Hepatocyte (in vitro differentiated cells): ENCODE measurements at regions not wholly inside any gene's neighbourhood (a gene's known extent, or its start where the extent isn't known, plus 50 kb on each side); places are given as distances from the start of the nearest gene placed in this dataset.

Experiments used
- DNase-seq: peaks from one replicate; pipeline ENCODE4 v3.0.0-alpha.2; 2016; ENCODE audit warnings: low spot score
- H2AFZ ChIP-seq: fragments of 200-600 bp; sonication (generic); 2 replicates; pipeline ENCODE4 v1.6.0; 2016; ENCODE audit warnings: antibody characterized with exemption, mild to moderate bottlenecking
- H3K27ac ChIP-seq: fragments of 200-600 bp; sonication (generic); 2 replicates; pipeline ENCODE4 v1.5.1; 2016; ENCODE audit warnings: mild to moderate bottlenecking
- H3K27me3 ChIP-seq: fragments of 200-600 bp; sonication (generic); 2 replicates; pipeline ENCODE4 v1.6.1; 2016
- H3K36me3 ChIP-seq: fragments of 200-600 bp; sonication (generic); replicated peaks from 2 replicates; pipeline ENCODE4 v1.5.1; 2016; ENCODE audit warnings: low read depth; ENCODE audit not compliant: insufficient read depth
- H3K4me1 ChIP-seq: fragments of 200-600 bp; sonication (generic); 2 replicates; pipeline ENCODE4 v1.5.1; 2016; ENCODE audit warnings: mild to moderate bottlenecking, moderate library complexity; ENCODE audit not compliant: insufficient read depth
- H3K4me2 ChIP-seq: fragments of 200-600 bp; sonication (generic); 2 replicates; pipeline ENCODE4 v1.6.0; 2016
- H3K4me3 ChIP-seq: fragments of 200-600 bp; sonication (generic); 2 replicates; pipeline ENCODE4 v1.5.1; 2016; ENCODE audit warnings: mild to moderate bottlenecking
- H3K79me2 ChIP-seq: fragments of 200-600 bp; sonication (generic); 2 replicates; pipeline ENCODE4 v1.6.0; 2017; ENCODE audit warnings: mild to moderate bottlenecking
- H3K9me2 ChIP-seq: fragments of 200-600 bp; sonication (generic); replicated peaks from 2 replicates; pipeline ENCODE4 v1.6.0; 2017; ENCODE audit warnings: mild to moderate bottlenecking; ENCODE audit not compliant: insufficient read depth
- H3K9me3 ChIP-seq: fragments of 200-600 bp; sonication (generic); 2 replicates; pipeline ENCODE4 v1.5.1; 2016; ENCODE audit warnings: low read depth, mild to moderate bottlenecking
- H4K20me1 ChIP-seq: fragments of 200-600 bp; sonication (generic); 2 replicates; pipeline ENCODE4 v1.6.0; 2016; ENCODE audit warnings: mild to moderate bottlenecking; ENCODE audit not compliant: insufficient read depth, poor library complexity, severe bottlenecking
- CTCF ChIP-seq: fragments of 200-600 bp; sonication (generic); IDR thresholded peaks from 2 replicates; pipeline ENCODE4 v1.5.1; 2016; ENCODE audit warnings: antibody characterized with exemption, mild to moderate bottlenecking; ENCODE audit not compliant: poor library complexity
- EZH2 ChIP-seq: fragments of 200-600 bp; sonication (generic); IDR thresholded peaks from 2 replicates; pipeline ENCODE4 v1.6.1; 2016; ENCODE audit warnings: antibody characterized with exemption, mild to moderate bottlenecking, borderline replicate concordance
- EZH2phosphoT487 ChIP-seq: fragments of 200-600 bp; sonication (generic); IDR thresholded peaks from one replicate; pipeline ENCODE4 v1.6.1; 2018; ENCODE audit warnings: antibody characterized with exemption, mild to moderate bottlenecking, low read depth, moderate library complexity; ENCODE audit not compliant: unreplicated experiment, severe bottlenecking
- WGBS: methylation state at CpG from one replicate; pipeline ENCODE4 v1.1.6; 2016; ENCODE audit warnings: low lambda C conversion rate; ENCODE audit errors: missing lambda C conversion rate; 5-methylcytosine and 5-hydroxymethylcytosine counted together

DNA sequence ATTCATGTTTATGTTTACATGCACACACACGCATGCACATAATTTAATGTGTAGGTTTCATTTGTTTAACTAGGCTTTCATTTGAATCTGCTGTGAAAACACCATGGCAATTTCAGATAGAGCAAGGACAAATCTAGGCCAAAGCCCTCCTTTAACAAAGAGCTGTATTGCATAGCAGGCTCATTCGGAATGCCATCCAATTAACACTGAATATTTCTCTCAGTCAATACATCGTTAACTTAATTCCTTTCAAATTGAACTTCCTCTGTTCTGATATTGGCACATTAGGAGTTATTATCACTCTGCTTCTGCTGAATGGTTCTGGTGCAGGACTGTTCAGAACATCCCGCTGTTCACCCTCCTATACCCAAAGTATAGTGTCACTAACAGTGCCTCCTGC is 435.1 kb upstream of the CDH20 start:
- no peaks in the 10 kb centered on the region for H3K4me1 ChIP-seq
- H3K27ac ChIP-seq, result no peak overlapping the region
- no peaks in the 10 kb centered on the region for H4K20me1 ChIP-seq
- H3K9me3 ChIP-seq, result no peaks in the 10 kb centered on the region
- H3K4me3 ChIP-seq, result no peak overlapping the region
- no peaks in the 10 kb centered on the region for H3K9me2 ChIP-seq
- H2AFZ ChIP-seq, result no peak overlapping the region
- no peaks in the 10 kb centered on the region for H3K27me3 ChIP-seq
- H3K4me2 ChIP-seq, result no peak overlapping the region
- 80% methylated on average over 4 of the region's 4 CpGs for WGBS
- H3K36me3 ChIP-seq, result no peaks in the 10 kb centered on the region
- TF ChIP-seq EZH2 (no peak), EZH2phosphoT487 (no peak), CTCF (no peak)
- H3K79me2 ChIP-seq, result no peaks in the 10 kb centered on the region
- DNase-seq, result no peak

- no peaks in the 10 kb centered on the region for H3K9me2 ChIP-seq
- H4K20me1 ChIP-seq, result no peaks in the 10 kb centered on the region
- H3K27me3 ChIP-seq, result no peaks in the 10 kb centered on the region
- H3K27ac ChIP-seq, result no peak overlapping the region
- H3K36me3 ChIP-seq, result no peaks in the 10 kb centered on the region
- H3K4me3 ChIP-seq, result no peak overlapping the region
- no peaks in the 10 kb centered on the region for H3K4me1 ChIP-seq
- H3K4me2 ChIP-seq, result no peak overlapping the region
- 73% methylated on average over 3 of the region's 3 CpGs for WGBS
- TF ChIP-seq EZH2phosphoT487 (no peak), CTCF (no peak), EZH2 (no peak)
- H3K9me3 ChIP-seq, result no peaks in the 10 kb centered on the region
- H2AFZ ChIP-seq, result no peak overlapping the region
- no peaks in the 10 kb centered on the region for H3K79me2 ChIP-seq
- DNase-seq, result no peak
Measured at GRCh38 chr18:60905699-60906098, 427.5 kb upstream of the CDH20 start.

DNA sequence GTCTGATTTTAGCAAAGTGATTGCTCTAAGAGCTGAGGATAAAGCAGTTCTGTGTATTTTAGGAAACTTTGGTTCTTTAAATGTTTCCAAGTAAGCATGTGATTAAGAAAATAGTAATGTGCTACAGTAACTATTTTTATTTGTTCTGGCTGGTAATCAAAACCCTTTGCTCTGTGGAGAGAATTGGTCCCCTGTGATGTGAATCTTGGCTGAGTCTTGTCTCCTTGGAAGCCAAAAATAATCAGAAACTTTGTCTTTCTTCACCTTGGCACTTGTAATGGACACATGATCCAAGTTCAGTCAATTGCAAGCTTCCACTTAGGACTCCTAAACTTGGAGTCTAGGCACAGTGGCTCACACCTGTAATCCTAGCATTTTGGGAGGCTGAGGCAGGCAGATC is 422.7 kb upstream of the CDH20 start:
- no peaks in the 10 kb centered on the region for H3K27me3 ChIP-seq
- no peak for DNase-seq

More for the DNA sequence above, 422.7 kb upstream of the CDH20 start:
- no peaks in the 10 kb centered on the region for H3K79me2 ChIP-seq
- no peak overlapping the region for H2AFZ ChIP-seq
- H4K20me1 ChIP-seq, result no peaks in the 10 kb centered on the region
- no peak overlapping the region for H3K27ac ChIP-seq
- TF ChIP-seq CTCF (no peak), EZH2 (no peak), EZH2phosphoT487 (no peak)
- no peaks in the 10 kb centered on the region for H3K4me1 ChIP-seq
- no peak overlapping the region for H3K4me3 ChIP-seq
- H3K9me3 ChIP-seq, result no peaks in the 10 kb centered on the region
- H3K9me2 ChIP-seq, result no peaks in the 10 kb centered on the region
- H3K4me2 ChIP-seq, result no peak overlapping the region
- no peaks in the 10 kb centered on the region for H3K36me3 ChIP-seq
